ENCODE measurements at regions not wholly inside any gene's neighbourhood (a gene's known extent, or its start where the extent isn't known, plus 50 kb on each side); places are given as distances from the start of the nearest gene placed in this dataset.

- no peak for DNase-seq (ENCODE audit: low read depth)
Measured at GRCh38 chr4:100804576-100805360, 286.9 kb upstream of the EMCN start.

- DNase-seq (ENCODE audit: low read depth), result no peak
Measured at GRCh38 chr4:100803751-100804150, 285.9 kb upstream of the EMCN start.

DNA sequence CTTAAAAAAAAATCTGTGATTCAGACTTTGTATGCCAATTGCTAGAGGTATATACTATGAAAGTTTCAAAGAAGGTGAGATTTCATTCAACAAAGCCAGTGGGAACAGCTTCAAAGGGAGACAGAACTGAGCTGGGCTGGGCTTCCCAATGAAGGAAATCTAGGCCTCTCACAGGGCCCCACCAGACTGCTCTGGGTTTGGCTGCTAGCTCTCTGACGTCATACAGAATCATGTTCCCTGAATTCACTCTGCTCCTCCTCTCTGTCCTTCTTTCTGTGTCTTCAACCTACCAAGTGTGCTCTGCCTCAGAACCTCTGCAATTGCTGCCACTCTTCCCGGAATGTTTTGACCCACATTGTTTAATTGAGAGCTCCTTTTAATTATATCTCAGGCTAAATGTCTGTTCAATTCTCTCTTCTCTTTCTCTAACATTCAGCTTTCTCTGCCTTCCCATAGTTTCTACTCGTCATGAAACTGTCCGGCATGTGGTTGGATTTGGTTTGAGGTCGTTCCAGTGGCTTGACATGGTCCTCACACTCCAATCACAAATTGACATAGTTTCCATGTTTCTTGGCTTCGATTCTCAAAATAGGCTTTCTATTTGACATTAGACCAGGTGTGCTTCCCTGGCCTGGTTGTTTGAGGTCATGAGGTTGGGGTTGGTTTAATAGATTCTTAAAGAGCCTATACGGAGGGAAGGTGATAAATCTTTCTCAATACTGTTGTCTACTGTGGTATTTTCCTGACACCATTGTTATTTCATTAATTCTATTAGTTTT, 282.1 kb upstream of the EMCN start:
- DNase-seq (ENCODE audit: low read depth), result no peak

GRCh38 chr4:100797791-100798190, 280.0 kb upstream of the EMCN start:
- DNase-seq (ENCODE audit: low read depth), result no peak

GRCh38 chr4:100797356-100797755, 279.5 kb upstream of the EMCN start:
- no peak for DNase-seq (ENCODE audit: low read depth)

- no peak for DNase-seq (ENCODE audit: low read depth)
Measured at GRCh38 chr4:100796332-100796731, 278.5 kb upstream of the EMCN start.

GRCh38 chr4:100795581-100795980, 277.8 kb upstream of the EMCN start:
- no peak for DNase-seq (ENCODE audit: low read depth)

GRCh38 chr4:100790836-100791615, 273.2 kb upstream of the EMCN start:
- DNase-seq (ENCODE audit: low read depth), result no peak

- DNase-seq (ENCODE audit: low read depth), result no peak
Measured at GRCh38 chr4:100789991-100790390, 272.2 kb upstream of the EMCN start.

DNA sequence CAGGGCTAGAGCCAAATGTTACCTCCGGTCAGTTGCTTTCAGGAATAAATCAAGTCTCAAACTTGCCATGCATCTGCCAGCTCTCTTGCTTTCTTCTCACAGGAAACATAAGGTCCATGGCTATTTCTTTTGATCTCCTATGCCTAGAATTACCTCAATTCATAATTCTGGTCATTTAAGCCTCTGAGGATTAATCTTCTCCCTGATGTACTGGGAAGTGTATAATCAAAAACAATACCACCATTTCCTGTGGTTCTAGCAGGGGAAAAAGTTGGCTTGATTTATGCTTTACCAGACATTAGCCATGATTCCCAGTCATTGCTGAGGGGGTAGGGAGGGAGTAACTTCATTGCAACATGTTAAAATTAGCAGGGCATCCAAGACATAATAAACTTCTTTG, 268.7 kb upstream of the EMCN start:
- DNase-seq (ENCODE audit: low read depth), result no peak

DNA sequence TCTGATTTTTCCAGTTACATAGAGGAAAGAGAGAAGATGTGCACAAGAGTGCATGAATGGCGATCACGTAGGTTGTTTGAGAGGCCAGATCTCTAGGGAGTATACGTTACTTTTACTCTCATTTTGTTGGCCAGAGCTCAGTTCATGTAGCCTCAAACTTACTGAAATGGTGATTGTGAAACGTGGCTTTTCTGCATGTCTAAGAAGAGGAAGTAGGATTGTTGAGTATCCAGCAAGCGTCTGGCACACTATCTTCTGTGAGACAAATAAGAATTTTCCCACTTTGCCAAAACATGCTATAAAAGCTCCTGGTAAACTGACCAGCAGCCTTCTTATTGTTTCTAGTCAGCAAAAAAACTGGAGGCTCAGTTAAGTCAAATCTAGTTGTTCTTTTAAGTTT, 264.5 kb upstream of the EMCN start:
- DNase-seq (ENCODE audit: low read depth), result no peak

DNA sequence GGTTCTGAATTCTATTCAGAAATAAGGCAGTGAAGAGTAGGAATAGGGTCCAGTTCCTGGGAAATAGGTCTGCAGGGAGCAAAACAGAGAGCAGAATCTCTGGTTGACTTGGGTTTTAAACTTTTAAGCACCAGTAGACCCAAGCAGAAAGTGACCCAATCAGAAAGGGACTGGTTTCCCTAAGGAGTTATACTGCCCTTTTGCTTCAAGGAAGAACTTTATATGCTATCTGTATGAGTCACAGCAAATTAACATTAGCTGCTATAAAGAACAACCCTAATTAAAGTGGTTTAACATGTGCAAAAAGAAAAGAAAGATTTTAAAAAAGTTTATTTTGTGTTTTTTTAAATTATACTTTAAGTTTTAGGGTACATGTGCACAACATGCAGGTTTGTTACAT, 263.6 kb upstream of the EMCN start:
- DNase-seq (ENCODE audit: low read depth), result no peak

GRCh38 chr4:100780126-100780525, 262.3 kb upstream of the EMCN start:
- no peak for DNase-seq (ENCODE audit: low read depth)

DNA sequence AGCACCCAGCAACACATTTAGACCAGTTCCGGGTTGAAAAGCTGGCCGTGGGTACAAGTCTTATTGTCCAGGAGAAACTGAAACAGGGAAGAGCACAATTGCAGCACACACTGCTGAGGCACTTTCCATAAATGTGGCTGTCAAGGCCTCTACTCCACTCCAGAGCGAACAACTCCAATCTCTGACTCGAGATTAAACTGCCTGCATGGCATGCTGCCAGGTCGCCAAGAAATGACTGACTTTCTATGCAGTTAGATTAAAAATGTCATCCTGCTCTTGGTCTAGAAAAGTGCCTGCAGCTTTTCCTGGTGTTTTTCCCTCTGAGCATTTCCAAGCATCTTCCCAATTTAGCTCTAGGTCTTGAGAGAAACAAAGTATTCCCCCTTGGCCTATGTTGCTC, 260.6 kb upstream of the EMCN start:
- DNase-seq (ENCODE audit: low read depth), result no peak

GRCh38 chr4:100762738-100763137, 244.9 kb upstream of the EMCN start:
- no peak for DNase-seq (ENCODE audit: low read depth)

- no peak for DNase-seq (ENCODE audit: low read depth)
Measured at GRCh38 chr4:100754751-100755150, 236.9 kb upstream of the EMCN start.

GRCh38 chr4:100746141-100746739, 228.4 kb upstream of the EMCN start:
- no peak for DNase-seq (ENCODE audit: low read depth)

GRCh38 chr4:100742045-100742444, 224.2 kb upstream of the EMCN start:
- peak; percentile 81 for DNase-seq (ENCODE audit: low read depth)

- DNase-seq (ENCODE audit: low read depth), result no peak
Measured at GRCh38 chr4:100739426-100739825, 221.6 kb upstream of the EMCN start.

- DNase-seq (ENCODE audit: low read depth), result peak; percentile 97
Measured at GRCh38 chr4:100738196-100739165, 220.7 kb upstream of the EMCN start.
